HG03565 (cell line): ENCODE measurements at regions not wholly inside any gene's neighbourhood (a gene's known extent, or its start where the extent isn't known, plus 50 kb on each side); places are given as distances from the start of the nearest gene placed in this dataset.
"Not testable (repeated sequence)": the region's sequence is repeated elsewhere in the genome, so short reads cannot be mapped to it uniquely, and the experiment has no call there.

ENCODE experiments used
- ATAC-seq: cut with Tn5 transposase; IDR thresholded peaks from one replicate; pipeline ENCODE4 v1.9.1; 2021; ENCODE audit warnings: mild to moderate bottlenecking, moderate library complexity; ENCODE audit not compliant: unreplicated experiment

DNA sequence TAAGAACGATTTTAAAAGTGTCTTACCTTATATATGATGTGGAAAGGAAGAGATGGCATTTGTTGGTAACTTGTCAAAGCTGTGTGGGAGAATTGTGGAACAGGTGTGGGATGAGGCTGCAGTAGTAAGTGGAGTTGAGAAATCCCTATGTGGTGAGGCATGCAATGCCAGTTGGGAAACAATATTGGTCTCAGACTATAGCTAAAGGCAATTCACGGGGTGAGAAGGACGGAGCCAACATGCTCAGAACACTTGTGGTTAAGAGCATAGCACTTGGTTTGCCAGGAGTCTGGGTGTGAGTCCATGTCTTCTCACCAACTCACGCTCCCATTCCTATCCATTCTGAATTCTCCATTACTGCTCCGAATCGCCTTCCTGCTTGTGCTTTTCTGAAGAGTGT lies 615.6 kb upstream of the ADAMTS9 start:
- ATAC-seq: no peak

DNA sequence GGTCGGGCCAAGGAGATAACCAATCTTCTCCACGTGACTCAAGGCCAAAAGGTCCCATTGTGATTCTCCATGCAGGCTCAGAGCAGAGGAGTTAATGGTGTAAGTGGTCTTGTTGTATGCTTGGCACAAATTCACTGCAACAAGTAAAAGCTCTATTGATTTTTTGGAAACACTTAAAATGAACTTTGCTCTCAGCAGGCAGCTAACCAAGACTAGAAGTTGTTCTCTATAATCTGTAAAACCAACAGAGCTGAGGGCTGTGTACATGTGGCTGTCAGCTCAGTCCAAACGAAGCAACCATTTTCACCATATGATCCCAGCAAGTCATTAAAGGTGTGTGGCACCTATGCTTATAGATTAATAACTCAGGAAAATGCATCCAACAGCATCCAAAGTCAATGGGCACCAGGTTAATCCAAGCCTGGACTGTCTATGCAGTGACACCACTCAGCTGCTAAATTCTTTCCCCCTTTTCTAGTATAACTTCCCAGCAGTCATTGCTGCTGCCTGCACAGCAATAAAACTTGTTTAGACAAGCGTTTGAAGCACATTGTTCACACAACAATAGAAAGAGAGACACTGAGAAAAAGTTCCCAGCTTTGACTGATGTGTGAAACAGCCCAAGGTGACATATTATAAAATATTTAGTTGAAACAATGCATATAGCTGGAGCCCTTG lies 603.8 kb upstream of the ADAMTS9 start:
- no peak for ATAC-seq

DNA sequence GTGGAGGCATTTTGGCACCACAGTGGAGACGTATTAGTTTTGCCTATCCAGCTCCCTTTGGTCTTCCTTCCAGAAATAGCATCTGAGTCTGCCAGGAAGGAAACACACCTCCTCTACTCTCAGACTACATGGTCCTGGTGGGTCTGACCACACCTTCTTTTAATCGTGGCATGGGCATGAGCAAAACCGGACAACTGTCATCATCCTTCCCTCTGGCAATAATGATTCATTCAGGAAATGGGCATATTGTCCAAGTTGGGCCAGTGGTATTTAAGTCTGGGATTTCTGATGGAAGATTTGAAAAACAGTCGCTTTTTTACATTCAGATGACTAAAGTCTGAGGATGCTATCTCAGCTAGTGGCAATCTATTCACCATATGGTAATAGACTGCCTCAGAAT lies 601.0 kb upstream of the ADAMTS9 start:
- no peak for ATAC-seq

DNA sequence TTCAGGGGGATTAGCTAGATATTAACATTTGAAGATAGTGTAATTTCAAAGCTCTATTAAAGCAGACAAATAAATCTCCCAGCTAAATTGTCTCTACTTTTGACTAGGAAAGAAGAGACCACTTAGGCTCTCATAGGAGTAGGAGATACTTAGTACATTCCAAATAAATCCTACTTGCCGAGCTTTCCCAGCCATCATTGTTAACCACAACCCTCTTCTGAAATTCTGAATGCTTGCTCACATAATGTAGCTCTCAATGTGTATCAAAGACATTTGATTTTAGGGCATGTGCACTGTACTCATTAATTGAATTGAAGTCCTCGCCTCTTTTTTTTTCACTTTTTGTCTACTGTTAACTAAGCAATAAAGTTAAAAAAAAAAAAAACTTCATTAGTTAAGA lies 598.2 kb upstream of the ADAMTS9 start:
- ATAC-seq: no peak

DNA sequence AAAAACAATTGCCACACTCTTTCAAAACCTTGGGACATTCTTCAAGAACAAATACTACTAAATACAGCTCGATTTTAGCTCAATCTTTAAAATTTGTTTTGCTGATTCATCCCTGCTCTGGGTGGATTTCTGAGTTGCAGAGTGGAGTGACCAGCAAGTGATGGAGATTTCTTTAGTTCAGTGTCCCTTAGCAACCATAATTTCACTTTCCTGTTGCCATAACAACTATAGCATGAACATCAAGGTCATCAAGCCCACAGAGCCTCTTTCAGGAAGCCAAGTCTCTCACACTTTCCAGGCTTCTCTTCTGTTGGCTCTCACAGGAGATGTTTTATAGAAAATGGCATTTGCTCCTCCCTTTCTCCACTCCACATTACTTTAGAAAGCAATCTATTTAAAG lies 597.2 kb upstream of the ADAMTS9 start:
- ATAC-seq: no peak

DNA sequence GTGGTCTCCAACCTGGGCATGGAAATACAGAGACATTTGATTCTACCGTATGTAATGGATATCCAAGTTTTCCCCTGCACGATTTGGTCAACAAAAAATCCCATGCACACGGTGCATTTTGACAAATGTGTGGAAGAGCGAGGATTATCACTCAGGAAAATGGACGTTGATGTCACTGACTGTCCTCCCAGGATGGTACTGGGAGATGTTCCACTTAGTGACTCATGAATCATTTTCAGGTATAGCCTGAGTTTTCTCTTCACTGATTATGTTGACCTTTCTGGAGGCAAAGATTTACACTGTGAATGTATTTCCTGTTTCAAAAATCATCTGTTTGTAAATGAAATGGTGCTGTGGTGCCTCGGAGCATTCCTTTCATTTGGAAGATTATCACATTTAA lies 596.7 kb upstream of the ADAMTS9 start:
- ATAC-seq: no peak

DNA sequence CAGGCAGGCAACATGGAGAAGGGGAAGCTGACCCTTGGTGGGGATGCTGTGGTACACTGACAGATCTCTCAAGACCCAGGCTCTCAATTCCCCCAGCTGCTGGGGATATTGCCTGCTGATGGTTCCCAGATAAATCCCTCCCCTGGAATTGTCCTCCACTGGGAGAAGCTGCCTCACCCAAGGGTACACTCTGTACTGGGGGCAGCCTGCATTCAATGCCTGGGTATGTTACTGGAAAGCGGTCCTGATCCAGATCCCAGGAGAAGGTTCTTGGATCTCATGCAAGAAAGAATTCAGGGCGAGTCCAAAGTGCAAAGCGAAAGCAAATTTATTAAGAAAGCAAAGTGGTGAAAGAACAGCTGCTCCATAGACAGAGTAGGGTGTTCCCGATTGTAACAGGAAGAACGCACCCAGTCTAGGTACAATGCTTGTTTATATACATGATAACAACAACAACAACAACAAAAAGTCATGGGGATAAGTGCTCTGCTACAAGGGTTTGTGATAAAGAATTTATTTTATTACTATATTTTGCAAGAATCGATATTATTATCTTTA lies 591.5 kb upstream of the ADAMTS9 start:
- no peak for ATAC-seq

DNA sequence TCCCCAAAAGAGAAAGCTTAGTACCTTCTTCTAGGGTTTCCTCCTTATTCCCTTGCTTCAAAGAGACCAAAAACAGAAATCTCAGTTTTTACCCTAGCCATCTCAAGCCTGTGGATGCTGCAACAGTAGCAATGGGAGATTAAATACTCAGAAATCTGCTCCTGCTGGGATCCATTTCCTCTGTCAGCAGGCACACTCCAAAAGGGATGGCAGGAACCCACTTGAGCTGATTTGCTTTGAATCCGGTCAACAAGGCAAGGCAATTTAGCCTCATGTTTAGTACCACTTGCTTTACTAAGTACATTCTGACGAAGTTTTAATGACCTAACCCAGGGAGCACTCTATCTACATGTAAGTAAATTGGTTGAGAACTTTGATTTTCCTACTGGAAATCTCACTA lies 590.0 kb upstream of the ADAMTS9 start:
- no peak for ATAC-seq

DNA sequence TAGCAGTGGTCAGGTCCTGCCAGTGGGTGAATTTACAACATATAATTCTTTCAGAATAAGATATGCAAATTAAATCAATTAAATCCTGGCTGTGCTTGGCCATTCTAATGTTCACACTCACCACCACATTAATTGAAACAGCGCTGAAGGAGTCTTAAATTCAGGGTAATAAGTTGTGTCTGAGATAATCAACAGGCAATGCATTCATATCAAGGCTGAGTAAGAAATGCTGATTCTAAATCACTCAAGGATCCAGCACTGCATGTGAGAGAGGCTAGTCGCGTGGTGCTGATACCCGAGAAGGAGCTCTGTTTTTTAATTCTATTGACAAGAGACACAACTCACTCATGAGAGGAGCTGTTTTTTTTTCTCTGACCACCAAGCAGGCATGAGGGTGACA lies 588.8 kb upstream of the ADAMTS9 start:
- no peak for ATAC-seq

DNA sequence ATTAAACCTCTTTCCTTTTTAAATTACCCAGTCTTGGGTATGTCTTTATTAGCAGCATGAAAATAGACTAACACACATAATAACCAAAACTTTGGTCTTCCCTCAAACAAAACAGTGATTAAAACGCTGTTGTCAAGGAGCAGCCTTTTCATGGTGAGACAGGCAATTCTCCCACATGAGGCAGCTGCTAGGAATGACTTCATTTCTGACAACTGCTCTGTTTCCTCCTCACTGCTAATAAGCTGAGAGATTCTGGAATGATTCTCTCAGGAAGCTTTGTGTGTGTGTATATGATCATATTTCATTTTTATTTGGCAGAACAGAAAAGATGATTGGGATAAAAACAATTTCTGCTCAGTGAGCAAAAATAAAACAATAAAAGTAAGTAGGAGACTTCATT lies 580.6 kb upstream of the ADAMTS9 start:
- no peak for ATAC-seq

DNA sequence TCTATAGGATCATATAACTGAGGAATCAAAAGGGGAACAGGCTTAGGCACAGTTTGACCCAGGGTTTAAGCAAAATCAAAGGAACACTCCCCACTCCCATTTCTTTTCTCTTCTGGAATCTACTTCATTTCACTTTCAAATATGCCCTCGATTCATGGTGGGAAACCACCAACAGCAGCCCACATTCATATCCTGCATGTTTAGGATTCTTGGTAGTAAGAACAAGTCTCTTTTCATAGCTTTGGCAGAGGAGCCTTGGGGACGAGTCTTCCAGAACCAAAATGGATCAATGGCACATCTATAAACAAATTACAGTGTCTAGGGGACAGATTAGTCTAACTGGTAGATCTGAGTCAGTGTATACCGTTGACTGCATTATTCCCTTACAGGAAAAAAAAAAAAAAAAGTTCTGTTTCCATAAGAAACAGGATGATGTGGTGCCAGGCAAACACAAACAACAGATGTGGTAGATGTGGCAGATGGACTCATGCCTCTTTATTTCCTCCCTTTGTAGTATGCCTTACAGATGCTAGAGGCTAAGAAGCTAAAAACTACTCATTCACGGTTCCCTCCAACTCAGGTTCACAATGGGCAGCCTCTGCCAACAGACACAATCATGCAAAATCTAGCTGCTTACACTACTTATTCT lies 578.3 kb upstream of the ADAMTS9 start:
- no peak for ATAC-seq

DNA sequence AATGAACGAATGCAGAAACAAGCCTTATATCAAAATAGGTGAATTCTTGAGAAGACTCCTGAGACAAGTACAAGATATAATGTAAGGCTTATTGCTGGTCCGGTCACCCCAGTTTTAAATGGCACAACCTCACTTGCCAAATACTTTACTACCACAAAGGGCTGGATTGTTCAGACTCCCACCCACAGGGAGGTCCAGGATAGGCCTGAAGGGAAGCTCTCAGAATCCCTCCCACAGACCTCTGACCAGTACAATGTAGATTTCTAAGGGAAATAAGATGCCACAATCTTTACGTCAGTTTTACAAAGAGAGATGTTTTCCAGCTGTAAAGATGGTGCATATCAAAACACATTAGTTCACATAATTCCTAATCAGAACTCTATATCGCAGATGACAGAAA lies 577.7 kb upstream of the ADAMTS9 start:
- no peak for ATAC-seq

DNA sequence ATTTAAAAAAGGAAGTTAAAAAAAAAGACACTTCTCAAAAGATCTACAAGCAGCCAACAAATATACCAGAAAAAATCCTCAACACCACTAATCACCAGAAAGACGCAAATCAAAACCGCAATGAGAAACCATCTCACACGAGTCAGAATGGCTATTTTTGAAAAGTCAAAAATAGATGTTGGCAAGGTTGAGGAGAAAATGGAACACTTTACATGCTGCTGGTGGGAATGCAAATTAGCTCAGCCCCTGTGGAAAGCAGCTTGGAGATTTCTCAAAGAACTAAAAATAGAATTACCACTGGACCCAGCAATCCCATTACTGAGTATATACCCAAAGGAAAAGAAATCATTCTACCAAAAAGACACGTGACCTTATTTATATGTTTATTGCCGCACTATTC lies 574.7 kb upstream of the ADAMTS9 start:
- no peak for ATAC-seq

DNA sequence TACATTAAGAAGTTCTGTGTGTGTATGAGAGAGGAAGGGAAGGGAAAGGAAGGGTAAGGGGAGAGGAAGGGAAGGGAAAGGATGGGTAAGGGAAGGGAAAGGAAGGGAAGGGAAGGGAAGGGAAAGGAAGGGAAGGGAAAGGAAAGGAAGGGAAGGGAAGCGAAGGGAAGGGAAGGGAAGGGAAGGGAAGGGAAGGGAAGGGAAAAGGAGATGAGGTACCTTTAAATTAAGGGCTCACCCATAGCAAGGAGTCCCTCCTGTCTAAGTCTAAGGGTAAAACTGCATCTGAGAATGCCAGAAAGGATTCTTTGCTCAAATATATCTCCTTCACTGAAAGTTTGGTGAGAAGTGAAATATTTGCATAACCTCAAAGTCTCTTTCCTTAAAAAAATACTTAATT lies 572.1 kb upstream of the ADAMTS9 start:
- no peak for ATAC-seq

DNA sequence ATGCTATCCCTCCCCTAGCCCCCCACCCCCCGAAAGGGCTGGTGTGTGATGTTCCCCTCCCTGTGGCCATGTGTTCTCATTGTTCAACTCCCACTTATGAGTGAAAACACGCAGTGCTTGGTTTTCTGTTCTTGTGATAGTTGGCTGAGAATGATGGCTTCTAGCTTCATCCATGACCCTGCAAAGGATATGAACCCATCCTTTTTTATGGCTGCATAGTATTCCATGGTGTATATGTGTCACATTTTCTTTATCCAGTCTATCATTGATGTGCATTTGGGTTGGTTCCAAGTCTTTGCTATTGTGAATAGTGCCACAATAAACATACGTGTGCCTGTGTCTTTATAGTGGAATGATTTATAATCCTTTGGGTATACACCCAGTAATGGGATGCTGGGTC lies 565.1 kb upstream of the ADAMTS9 start:
- not testable (repeated sequence) for ATAC-seq

DNA sequence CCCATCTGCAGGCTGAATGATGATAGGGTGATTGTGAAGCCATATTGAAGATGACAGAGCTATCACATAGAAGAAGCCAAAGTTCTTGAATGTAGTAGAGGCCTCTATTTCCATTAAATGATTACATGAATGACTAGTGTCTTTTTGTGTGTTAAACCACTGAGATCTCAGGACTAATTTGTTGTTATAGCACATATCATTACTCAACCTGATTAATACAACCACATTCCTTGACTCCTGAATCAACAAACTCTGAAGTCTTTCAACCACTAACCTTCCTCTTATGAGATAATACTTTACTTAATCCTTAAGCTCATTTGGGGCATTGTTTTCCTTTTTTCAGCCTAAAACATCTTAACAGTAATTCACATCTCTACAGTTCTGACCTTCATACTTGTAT lies 564.5 kb upstream of the ADAMTS9 start:
- no peak for ATAC-seq

DNA sequence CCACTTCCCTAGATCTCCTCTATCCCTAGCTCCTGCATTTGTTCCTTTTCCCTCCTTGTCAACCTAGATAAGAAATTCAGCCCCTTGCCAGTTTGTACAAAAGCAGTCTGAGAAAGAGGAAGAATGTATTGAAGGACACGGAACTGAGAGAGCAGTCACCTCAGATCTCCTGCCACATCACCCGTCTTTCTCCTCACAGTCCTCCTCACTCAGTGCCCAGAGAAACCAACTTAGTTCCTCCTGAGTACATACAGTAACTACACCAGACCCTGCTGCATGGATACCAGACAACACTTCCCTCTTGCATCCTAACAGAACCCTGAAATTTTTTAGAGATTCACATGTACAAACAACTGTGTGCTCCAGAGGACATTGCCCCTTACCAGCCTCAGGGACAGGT lies 563.6 kb upstream of the ADAMTS9 start:
- ATAC-seq: no peak

DNA sequence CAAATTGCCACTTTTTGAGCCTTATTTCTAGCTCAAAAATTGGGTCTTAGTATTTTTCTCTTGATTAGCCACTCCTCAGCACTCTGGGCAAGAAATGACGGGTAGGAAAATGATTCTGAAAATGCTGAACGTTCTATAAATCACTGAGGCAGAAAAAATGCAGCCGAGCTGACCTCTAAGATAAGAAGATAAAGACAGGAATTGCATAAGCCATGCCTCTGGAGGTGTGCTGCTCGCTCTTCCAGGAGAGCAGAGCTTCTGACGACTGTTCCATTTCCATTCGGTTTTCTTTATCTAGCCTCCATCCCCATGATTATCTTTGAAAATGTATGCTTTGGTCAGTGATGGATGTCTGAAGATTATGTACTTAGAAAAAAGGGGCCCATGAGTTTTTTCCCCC lies 558.8 kb upstream of the ADAMTS9 start:
- ATAC-seq: no peak

DNA sequence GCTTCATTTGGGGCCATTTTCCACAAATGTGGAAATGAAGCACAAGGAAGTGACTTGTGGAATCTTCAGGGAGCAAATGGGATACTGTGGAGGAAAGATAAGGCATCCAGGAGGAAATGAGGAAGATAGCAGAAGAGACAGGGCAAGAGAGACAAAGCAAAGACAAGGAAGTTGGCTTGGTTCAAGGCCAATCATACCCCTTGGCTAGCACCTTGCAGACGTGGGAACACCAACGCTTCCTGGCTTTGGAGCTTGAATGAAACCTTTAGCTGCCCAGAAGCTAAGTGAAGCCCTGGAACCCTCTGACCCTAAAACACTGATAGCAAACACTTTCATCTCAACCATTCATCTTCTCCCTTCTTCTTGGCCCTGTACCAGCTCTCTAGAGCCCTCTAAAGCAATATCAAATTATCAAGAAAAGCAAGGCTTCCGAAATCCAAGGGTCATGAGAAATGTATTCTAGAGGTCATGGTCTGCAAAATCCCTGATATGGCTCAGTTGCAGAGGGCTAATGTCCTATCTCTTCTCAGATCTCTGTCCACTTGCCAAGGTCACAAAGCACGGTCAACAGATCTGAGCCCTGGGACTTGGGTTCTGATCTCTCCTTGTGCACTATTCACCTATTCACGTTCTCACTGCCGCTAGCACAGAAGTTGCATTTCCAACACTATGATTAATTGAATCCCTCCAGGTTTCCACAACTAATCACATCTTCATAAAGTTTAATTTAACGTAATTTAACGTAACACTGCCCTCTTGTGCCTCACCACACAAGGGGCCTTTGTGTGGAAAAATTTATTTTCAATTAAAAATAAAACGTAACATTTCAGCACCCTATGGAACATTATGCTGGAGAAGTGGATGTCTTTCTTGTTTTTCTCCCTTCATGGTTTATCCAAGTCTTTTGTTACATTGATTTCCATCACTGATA lies 557.6 kb upstream of the ADAMTS9 start:
- ATAC-seq: no peak

DNA sequence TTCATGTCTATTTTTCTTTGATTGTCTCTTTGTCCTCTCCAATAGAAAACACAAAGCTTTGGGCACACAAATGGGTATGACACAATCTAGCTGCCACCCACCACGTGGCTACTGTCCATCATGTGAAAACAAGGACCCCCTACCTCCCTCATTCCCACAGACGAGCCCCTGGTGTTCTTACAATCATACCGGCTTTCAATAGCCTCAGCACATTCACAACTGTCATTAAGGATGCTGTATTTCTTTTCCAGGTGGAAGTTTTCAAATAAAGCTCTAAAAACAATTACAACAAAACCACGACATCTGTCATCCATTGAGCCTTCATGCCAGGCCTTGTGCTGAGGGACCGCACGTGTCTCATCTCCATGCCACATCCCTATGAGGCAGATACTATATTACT lies 552.6 kb upstream of the ADAMTS9 start:
- no peak for ATAC-seq

DNA sequence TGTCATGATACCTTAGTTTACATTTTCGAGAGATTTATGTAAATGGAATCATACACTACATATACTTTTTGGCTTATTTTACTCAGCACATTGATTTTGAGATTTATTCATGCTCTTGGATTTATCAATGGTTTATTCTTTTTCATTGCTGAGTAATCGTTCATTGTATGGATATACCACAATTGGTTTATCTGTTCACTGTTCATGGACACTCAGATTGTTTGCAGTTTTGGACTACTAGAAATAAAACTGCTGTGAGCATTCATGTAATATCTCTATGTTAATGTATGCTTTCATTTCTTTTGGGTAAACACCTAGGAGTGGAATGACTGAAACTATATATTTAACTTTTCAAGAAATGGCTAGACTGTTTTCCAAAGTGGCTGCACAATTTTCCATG lies 550.9 kb upstream of the ADAMTS9 start:
- ATAC-seq: no peak

DNA sequence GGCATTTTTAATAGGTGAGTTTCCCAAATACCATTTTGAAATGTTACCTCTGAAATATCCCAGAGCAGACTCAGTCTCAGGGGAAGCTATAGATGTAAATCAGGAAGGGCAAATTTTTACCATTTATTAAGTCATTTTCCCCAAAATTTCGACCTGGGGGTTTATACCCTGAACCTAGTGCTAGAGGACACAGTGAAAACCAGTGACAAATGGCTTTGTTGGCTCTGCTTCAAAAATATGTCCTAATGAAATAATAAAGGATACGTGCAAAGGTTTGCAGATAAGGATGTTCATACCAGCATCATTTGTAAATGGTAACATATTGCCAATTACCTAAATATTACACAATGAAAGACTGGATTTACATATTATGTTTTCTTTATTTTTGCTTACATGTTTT lies 546.7 kb upstream of the ADAMTS9 start:
- ATAC-seq: no peak
